ENCODE measurements at regions not wholly inside any gene's neighbourhood (a gene's known extent, or its start where the extent isn't known, plus 50 kb on each side); places are given as distances from the start of the nearest gene placed in this dataset.
"Not testable (repeated sequence)": the region's sequence is repeated elsewhere in the genome, so short reads cannot be mapped to it uniquely, and the experiment has no call there.

DNA sequence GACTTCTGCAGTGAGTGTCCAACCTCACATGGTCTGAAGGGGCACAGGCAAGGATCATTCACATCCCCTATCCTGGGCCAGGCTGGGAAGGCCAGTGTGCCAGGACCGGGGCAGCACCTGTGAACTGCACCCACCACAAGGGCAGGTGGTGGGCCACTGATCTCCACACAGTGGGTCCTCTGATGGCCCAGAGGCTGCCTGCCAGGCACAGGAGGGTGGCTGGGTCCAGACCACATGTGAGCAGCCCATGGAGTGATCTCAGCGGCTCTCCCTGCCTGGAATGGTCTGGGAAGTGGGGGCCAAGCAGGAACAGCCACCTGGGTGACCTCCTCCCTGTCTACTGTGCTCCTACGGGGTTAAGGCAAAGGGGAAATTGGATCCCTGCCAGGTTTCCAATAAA is 508.5 kb downstream of the FOXD4L4 start:
- whole genome bisulfite sequencing, 2 donors: 14 to 93% methylated on average over 2 of the region's 3 CpGs
- not testable (repeated sequence) for H3K27me3 ChIP-seq (ENCODE audit: control insufficient read depth in 1 of 2, insufficient read depth in 2 of 2, low read length in 2 of 2); H3K4me3 ChIP-seq (ENCODE audit: low read depth in 1 of 2, low read length in 2 of 2); H3K27ac ChIP-seq (ENCODE audit: low read depth in 2 of 2, low read length in 1 of 2); H3K4me1 ChIP-seq (ENCODE audit: control insufficient read depth in 2 of 2, insufficient read depth in 2 of 2, low read length in 1 of 2); H3K9me3 ChIP-seq (ENCODE audit: control insufficient read depth in 2 of 2, insufficient read depth in 1 of 2, low read depth in 1 of 2, low read length in 1 of 2); H3K36me3 ChIP-seq (ENCODE audit: control insufficient read depth in 2 of 2, insufficient read depth in 2 of 2, low read length in 1 of 2)

DNA sequence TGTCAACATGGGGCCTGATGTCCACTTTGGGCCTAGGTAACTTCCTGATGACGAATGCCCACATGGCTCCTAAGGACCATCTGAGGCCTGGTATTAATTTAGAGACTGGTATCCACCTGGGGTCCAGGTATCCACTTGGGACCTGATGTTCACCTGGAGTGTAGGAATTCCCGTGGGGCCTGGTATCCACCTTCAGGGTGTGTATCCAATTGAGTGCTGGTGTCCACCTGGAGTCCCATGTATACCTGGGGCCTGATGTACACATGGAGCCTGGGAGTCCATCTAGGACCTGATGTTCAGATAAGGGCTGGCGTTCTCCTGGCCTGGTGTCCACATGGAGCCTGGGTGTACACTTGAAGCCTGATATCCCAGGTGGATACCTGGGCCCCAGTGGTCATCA is 520.6 kb downstream of the FOXD4L4 start:
- not testable (repeated sequence) for H3K9me3 ChIP-seq (ENCODE audit: control insufficient read depth in 2 of 2, insufficient read depth in 1 of 2, low read depth in 1 of 2, low read length in 1 of 2); H3K27ac ChIP-seq (ENCODE audit: low read depth in 2 of 2, low read length in 1 of 2); H3K36me3 ChIP-seq (ENCODE audit: control insufficient read depth in 2 of 2, insufficient read depth in 2 of 2, low read length in 1 of 2); H3K4me3 ChIP-seq (ENCODE audit: low read depth in 1 of 2, low read length in 2 of 2); H3K27me3 ChIP-seq (ENCODE audit: control insufficient read depth in 1 of 2, insufficient read depth in 2 of 2, low read length in 2 of 2); H3K4me1 ChIP-seq (ENCODE audit: control insufficient read depth in 2 of 2, insufficient read depth in 2 of 2, low read length in 1 of 2)
- 93 to 100% methylated on average over 1 of the region's 3 CpGs for WGBS, 2 donors

DNA sequence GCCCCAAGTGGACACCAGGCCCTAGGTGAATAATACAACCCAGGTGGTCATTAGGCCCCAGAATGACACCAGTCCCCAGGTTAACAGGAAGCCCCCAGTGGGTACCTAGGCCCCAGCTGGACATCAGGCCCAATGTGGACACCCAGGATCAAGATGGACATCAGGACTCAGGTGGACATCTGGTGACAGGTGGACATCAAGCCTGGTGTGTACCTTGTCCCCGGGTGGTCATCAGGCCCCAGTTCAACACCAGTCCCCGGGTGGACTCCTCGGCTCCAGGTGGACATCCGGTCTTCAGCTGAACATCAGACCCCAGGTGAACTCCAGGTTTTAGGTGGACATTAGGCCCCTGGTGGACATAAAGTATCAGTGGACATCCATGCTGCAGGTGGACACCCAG is 524.6 kb downstream of the FOXD4L4 start:
- H3K4me3 ChIP-seq (ENCODE audit: low read depth in 1 of 2, low read length in 2 of 2); H3K4me1 ChIP-seq (ENCODE audit: control insufficient read depth in 2 of 2, insufficient read depth in 2 of 2, low read length in 1 of 2); H3K27ac ChIP-seq (ENCODE audit: low read depth in 2 of 2, low read length in 1 of 2); H3K27me3 ChIP-seq (ENCODE audit: control insufficient read depth in 1 of 2, insufficient read depth in 2 of 2, low read length in 2 of 2); H3K36me3 ChIP-seq (ENCODE audit: control insufficient read depth in 2 of 2, insufficient read depth in 2 of 2, low read length in 1 of 2); H3K9me3 ChIP-seq (ENCODE audit: control insufficient read depth in 2 of 2, insufficient read depth in 1 of 2, low read depth in 1 of 2, low read length in 1 of 2): not testable (repeated sequence)
- WGBS, 2 donors: 100% methylated on average over 3 to 4 of the region's 4 CpGs

DNA sequence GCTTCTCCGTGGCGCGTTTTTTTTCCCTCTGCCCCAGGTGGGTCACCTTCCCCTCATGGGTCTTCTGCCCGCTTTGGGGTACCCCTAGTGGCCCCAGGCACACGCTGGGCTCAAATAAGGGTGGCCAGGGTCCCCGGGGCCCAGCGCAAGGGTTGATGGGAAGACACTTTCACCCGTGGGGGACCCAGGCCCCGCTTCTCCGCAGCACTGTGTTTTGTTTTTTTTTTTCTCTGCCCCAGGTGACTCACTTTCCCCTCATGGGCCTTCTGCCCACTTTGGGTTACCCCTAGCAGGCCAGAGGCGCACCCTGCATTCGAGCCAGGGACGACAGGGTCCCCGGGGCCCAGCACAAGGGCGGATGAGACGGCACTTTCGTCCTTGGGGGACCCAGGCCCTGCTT is 526.7 kb downstream of the FOXD4L4 start:
- H3K27me3 ChIP-seq (ENCODE audit: control insufficient read depth in 1 of 2, insufficient read depth in 2 of 2, low read length in 2 of 2); H3K27ac ChIP-seq (ENCODE audit: low read depth in 2 of 2, low read length in 1 of 2); H3K4me3 ChIP-seq (ENCODE audit: low read depth in 1 of 2, low read length in 2 of 2); H3K9me3 ChIP-seq (ENCODE audit: control insufficient read depth in 2 of 2, insufficient read depth in 1 of 2, low read depth in 1 of 2, low read length in 1 of 2); H3K36me3 ChIP-seq (ENCODE audit: control insufficient read depth in 2 of 2, insufficient read depth in 2 of 2, low read length in 1 of 2); H3K4me1 ChIP-seq (ENCODE audit: control insufficient read depth in 2 of 2, insufficient read depth in 2 of 2, low read length in 1 of 2): not testable (repeated sequence)
- 93 to 94% methylated on average over 16 to 17 of the region's 17 CpGs for WGBS, 2 donors

DNA sequence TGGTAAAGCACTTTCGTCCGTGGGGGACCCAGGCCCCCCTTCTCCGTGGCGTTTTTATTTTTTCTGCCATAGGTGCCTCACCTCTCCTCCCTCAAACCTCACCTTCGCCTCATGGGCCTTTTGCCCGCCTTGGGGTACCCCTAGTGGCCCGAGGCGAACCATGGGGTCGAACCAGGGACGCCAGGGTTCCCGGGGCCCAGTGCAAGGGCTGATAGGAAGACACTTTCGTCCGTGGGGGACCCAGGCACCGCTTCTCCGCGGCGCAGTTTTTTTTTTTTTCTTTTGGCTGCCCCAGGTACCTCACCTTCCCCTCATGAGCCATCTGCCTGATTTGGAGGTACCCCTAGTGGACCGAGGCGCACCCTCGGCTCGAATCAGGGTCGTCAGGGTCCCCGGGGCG is 527.8 kb downstream of the FOXD4L4 start:
- H3K27me3 ChIP-seq (ENCODE audit: control insufficient read depth in 1 of 2, insufficient read depth in 2 of 2, low read length in 2 of 2); H3K4me3 ChIP-seq (ENCODE audit: low read depth in 1 of 2, low read length in 2 of 2); H3K27ac ChIP-seq (ENCODE audit: low read depth in 2 of 2, low read length in 1 of 2); H3K36me3 ChIP-seq (ENCODE audit: control insufficient read depth in 2 of 2, insufficient read depth in 2 of 2, low read length in 1 of 2); H3K9me3 ChIP-seq (ENCODE audit: control insufficient read depth in 2 of 2, insufficient read depth in 1 of 2, low read depth in 1 of 2, low read length in 1 of 2); H3K4me1 ChIP-seq (ENCODE audit: control insufficient read depth in 2 of 2, insufficient read depth in 2 of 2, low read length in 1 of 2): not testable (repeated sequence)
- 79 to 85% methylated on average over 15 to 16 of the region's 24 CpGs for WGBS, 2 donors

DNA sequence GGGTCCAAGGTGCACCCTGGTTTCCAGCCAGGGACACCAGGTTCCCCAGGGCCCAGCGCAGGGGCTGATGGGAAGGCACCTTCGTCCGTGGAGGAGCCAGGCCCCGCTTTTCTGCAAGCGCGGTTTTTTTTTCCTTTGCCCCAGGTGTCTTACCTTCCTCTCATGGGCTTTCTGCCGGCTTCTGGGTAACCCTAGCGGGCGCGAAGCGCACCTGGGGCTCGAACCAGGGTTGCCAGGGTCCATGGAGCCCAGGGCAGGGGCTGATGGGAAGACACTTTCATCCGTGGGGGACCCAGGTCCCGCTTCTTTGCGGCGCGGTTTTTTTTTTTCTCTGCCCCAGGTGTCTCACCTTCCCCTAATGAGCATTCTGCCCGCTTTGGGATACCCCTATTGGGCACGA is 529.3 kb downstream of the FOXD4L4 start:
- H3K27ac ChIP-seq (ENCODE audit: low read depth in 2 of 2, low read length in 1 of 2); H3K36me3 ChIP-seq (ENCODE audit: control insufficient read depth in 2 of 2, insufficient read depth in 2 of 2, low read length in 1 of 2); H3K4me1 ChIP-seq (ENCODE audit: control insufficient read depth in 2 of 2, insufficient read depth in 2 of 2, low read length in 1 of 2); H3K9me3 ChIP-seq (ENCODE audit: control insufficient read depth in 2 of 2, insufficient read depth in 1 of 2, low read depth in 1 of 2, low read length in 1 of 2); H3K27me3 ChIP-seq (ENCODE audit: control insufficient read depth in 1 of 2, insufficient read depth in 2 of 2, low read length in 2 of 2); H3K4me3 ChIP-seq (ENCODE audit: low read depth in 1 of 2, low read length in 2 of 2): not testable (repeated sequence)
- 22 to 28% methylated on average over 11 to 17 of the region's 19 CpGs for WGBS, 2 donors

DNA sequence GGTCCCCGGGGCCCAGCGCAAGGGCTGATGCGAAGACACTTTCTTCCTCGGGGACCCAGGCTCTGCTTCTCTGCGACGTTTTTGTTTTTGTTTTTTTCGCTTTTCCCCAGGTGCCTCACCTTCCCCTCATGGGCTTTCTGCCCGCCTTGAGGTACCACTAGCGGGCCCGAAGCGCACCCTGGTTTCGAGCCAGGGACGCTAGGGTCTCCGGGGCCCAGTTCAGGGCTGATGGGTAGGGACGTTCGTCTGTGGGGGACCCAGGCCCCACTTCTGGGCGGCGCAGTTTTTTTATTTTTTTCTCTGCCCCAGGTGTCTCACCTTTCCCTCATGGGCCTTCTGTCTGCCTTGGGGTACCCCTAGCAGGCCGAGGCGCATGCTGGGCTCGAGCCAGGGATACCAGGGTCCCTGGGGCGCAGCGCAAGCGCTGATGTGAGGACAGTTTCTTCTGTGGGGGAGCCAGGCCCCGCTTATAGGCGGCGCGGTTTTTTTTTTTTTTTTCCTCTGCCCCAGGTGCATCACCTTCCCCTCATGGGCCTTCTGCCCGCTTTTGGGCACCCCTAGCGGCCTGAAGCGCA is 530.0 kb downstream of the FOXD4L4 start:
- not testable (repeated sequence) for H3K27me3 ChIP-seq (ENCODE audit: control insufficient read depth in 1 of 2, insufficient read depth in 2 of 2, low read length in 2 of 2); H3K27ac ChIP-seq (ENCODE audit: low read depth in 2 of 2, low read length in 1 of 2); H3K9me3 ChIP-seq (ENCODE audit: control insufficient read depth in 2 of 2, insufficient read depth in 1 of 2, low read depth in 1 of 2, low read length in 1 of 2); H3K36me3 ChIP-seq (ENCODE audit: control insufficient read depth in 2 of 2, insufficient read depth in 2 of 2, low read length in 1 of 2); H3K4me3 ChIP-seq (ENCODE audit: low read depth in 1 of 2, low read length in 2 of 2); H3K4me1 ChIP-seq (ENCODE audit: control insufficient read depth in 2 of 2, insufficient read depth in 2 of 2, low read length in 1 of 2)
- 48 to 66% methylated on average over 11 to 18 of the region's 31 CpGs for WGBS, 2 donors

DNA sequence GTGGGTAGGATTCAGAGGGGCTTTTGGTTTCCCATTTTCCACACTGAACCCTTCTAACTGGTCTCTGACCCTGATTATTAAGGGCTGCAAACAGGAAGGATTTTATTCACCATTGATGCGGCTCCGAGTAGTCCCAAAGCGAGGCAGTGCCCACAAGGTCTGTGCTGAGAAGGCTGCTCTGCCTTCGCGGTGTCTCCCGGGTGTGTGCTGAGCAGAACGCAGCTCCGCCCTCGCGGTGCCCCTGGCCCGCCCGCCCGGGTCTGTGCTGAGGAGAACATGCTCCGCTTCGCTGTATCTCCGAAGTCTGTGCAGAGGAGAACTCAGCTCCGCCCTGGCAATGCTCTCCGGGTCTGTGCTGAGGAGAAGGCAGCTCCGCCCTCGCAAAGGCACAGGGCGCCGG is 530.7 kb downstream of the FOXD4L4 start:
- not testable (repeated sequence) for H3K4me3 ChIP-seq (ENCODE audit: low read depth in 1 of 2, low read length in 2 of 2)

DNA sequence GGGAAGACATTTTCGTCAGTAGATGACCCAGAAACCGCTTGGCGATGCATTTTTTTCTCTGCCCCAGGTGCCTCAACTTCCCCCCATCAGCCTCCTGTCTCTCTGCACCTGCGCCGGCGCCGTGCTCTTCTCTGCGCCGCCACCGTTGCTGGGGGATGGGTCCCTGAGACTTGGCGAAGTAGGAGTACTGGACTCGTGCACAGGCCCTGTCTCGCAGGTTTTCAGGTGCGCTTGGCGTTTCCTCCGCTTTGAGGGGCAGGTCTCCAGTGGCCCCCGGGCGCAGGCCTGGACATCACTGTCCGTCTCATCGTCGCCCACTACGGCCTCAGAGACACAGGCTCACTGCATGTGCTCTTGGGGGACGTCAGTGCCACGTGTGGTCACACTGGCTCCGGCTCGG is 532.1 kb downstream of the FOXD4L4 start:
- H3K9me3 ChIP-seq (ENCODE audit: control insufficient read depth in 2 of 2, insufficient read depth in 1 of 2, low read depth in 1 of 2, low read length in 1 of 2); H3K4me1 ChIP-seq (ENCODE audit: control insufficient read depth in 2 of 2, insufficient read depth in 2 of 2, low read length in 1 of 2); H3K27ac ChIP-seq (ENCODE audit: low read depth in 2 of 2, low read length in 1 of 2); H3K4me3 ChIP-seq (ENCODE audit: low read depth in 1 of 2, low read length in 2 of 2); H3K27me3 ChIP-seq (ENCODE audit: control insufficient read depth in 1 of 2, insufficient read depth in 2 of 2, low read length in 2 of 2); H3K36me3 ChIP-seq (ENCODE audit: control insufficient read depth in 2 of 2, insufficient read depth in 2 of 2, low read length in 1 of 2): not testable (repeated sequence)
- WGBS, 2 donors: 45% methylated on average over 7 to 15 of the region's 26 CpGs

More for the DNA sequence above, 530.7 kb downstream of the FOXD4L4 start:
- not testable (repeated sequence) for H3K36me3 ChIP-seq (ENCODE audit: control insufficient read depth in 2 of 2, insufficient read depth in 2 of 2, low read length in 1 of 2); H3K27ac ChIP-seq (ENCODE audit: low read depth in 2 of 2, low read length in 1 of 2); H3K9me3 ChIP-seq (ENCODE audit: control insufficient read depth in 2 of 2, insufficient read depth in 1 of 2, low read depth in 1 of 2, low read length in 1 of 2); H3K4me1 ChIP-seq (ENCODE audit: control insufficient read depth in 2 of 2, insufficient read depth in 2 of 2, low read length in 1 of 2); H3K27me3 ChIP-seq (ENCODE audit: control insufficient read depth in 1 of 2, insufficient read depth in 2 of 2, low read length in 2 of 2)
- WGBS, 2 donors: 56 to 57% methylated on average over 11 to 13 of the region's 22 CpGs

DNA sequence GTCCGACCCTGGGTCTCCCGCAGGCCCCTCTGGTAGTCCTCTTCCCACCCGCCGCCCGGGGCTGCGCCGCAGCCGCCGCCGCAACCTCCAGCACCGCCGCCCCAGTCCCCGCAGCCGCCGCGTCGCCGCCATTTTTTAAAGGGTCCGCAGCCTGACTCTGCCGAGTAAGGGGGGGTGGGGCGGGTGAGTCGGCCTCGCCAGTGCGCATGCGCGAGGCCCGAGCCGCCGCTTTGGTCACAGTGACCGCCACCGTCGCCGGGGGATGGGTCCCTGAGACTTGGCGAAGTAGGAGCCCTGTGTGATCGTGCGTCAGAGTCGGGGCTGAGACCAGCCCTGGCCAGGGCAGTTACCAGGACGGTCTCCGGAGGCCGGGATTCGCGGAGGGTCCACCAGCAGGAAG is 532.8 kb downstream of the FOXD4L4 start:
- WGBS, 2 donors: 1 to 2% methylated on average over 31 to 36 of the region's 42 CpGs
- H3K36me3 ChIP-seq (ENCODE audit: control insufficient read depth in 2 of 2, insufficient read depth in 2 of 2, low read length in 1 of 2); H3K9me3 ChIP-seq (ENCODE audit: control insufficient read depth in 2 of 2, insufficient read depth in 1 of 2, low read depth in 1 of 2, low read length in 1 of 2); H3K4me1 ChIP-seq (ENCODE audit: control insufficient read depth in 2 of 2, insufficient read depth in 2 of 2, low read length in 1 of 2); H3K27ac ChIP-seq (ENCODE audit: low read depth in 2 of 2, low read length in 1 of 2); H3K27me3 ChIP-seq (ENCODE audit: control insufficient read depth in 1 of 2, insufficient read depth in 2 of 2, low read length in 2 of 2): not testable (repeated sequence)
- peak overlapping the region in 1 of 2 donors; percentile 31 for H3K4me3 ChIP-seq (ENCODE audit: low read depth in 1 of 2, low read length in 2 of 2)
